Activated B cell treated with CpG ODN at 0.5 μM for 24 hours (primary cell): ENCODE measurements at regions not wholly inside any gene's neighbourhood (a gene's known extent, or its start where the extent isn't known, plus 50 kb on each side); places are given as distances from the start of the nearest gene placed in this dataset.
"Not testable (repeated sequence)": the region's sequence is repeated elsewhere in the genome, so short reads cannot be mapped to it uniquely, and the experiment has no call there.

Experiments used
- ATAC-seq: fragments of 200-7000 bp; cut with Tn5 transposase; one replicate; pipeline ENCODE4 v1.10.0; 2021; ENCODE audit warnings: low read depth, mild to moderate bottlenecking, moderate library complexity
- CTCF ChIA-PET: fragments of 350-600 bp; sonication (Branson Sonifier 250); formaldehyde crosslinking; loops from one replicate; lab custom pipeline; 2021; ENCODE audit warnings: antibody characterized with exemption; lab: Charles Lee
- POLR2A ChIA-PET: fragments of 350-600 bp; sonication (Branson Sonifier 250); formaldehyde crosslinking; loops from one replicate; lab custom pipeline; 2021; ENCODE audit warnings: antibody characterized with exemption; lab: Charles Lee
- DNase-seq: peaks from one replicate; pipeline ENCODE4 v3.0.0; 2022
- H3K27ac Mint-ChIP-seq: one replicate; pipeline ENCODE4 v1.8.0; 2020; ENCODE audit warnings: mixed read lengths
- H3K27me3 Mint-ChIP-seq: one replicate; pipeline ENCODE4 v1.8.0; 2021; ENCODE audit warnings: mixed read lengths
- H3K36me3 Mint-ChIP-seq: one replicate; pipeline ENCODE4 v1.8.0; 2021; ENCODE audit warnings: low read depth, mixed read lengths
- H3K4me1 Mint-ChIP-seq: one replicate; pipeline ENCODE4 v1.8.0; 2021; ENCODE audit warnings: mixed read lengths
- H3K4me3 Mint-ChIP-seq: one replicate; pipeline ENCODE4 v1.8.0; 2020; ENCODE audit warnings: mild to moderate bottlenecking, mixed read lengths
- H3K9me3 Mint-ChIP-seq: one replicate; pipeline ENCODE4 v1.8.0; 2020; ENCODE audit warnings: mixed read lengths
- CTCF ChIP-seq: fragments of 200-600 bp; IDR thresholded peaks from one replicate; pipeline ENCODE4 v1.8.0; 2022; ENCODE audit warnings: antibody characterized with exemption, mild to moderate bottlenecking
- intact Hi-C: fragments of 100-400 bp; cut with micrococcal nuclease; formaldehyde crosslinking; loops from one replicate; pipeline ENCODE4 v1.15.1; 2024

- ChIA-PET POLR2A (no interaction called here), CTCF (interaction anchor here (1.0 kb wide), 1 partner anchor 13 kb away, joined by 3 read pairs; no protein-coding TSS in a partner anchor)
- ATAC-seq, result no peak
- no peaks in the 10 kb centered on the region for H3K4me1 Mint-ChIP-seq
- H3K36me3 Mint-ChIP-seq, result no peaks in the 10 kb centered on the region
- peaks cover 15% of the 10 kb centered on the region for H3K9me3 Mint-ChIP-seq
- no peak for TF ChIP-seq CTCF
- intact Hi-C loops, result no loop called here
- peaks cover 6% of the 10 kb centered on the region for H3K27me3 Mint-ChIP-seq
- no peak for DNase-seq
- H3K4me3 Mint-ChIP-seq, result no peak overlapping the region
- no peak overlapping the region for H3K27ac Mint-ChIP-seq
Observed at GRCh38 chr1:14163246-14163645, 435.2 kb upstream of the KAZN start.

GRCh38 chr1:14165371-14165801 is 433.1 kb upstream of the KAZN start:
- DNase-seq (no peak), ATAC-seq (no peak)
- CTCF ChIA-PET, result no interaction called here
- POLR2A ChIA-PET, result no interaction called here
- no peak for TF ChIP-seq CTCF
- H3K9me3 Mint-ChIP-seq, result peaks cover 11% of the 10 kb centered on the region
- intact Hi-C loops, result no loop called here
- H3K4me1 Mint-ChIP-seq, result no peaks in the 10 kb centered on the region
- H3K36me3 Mint-ChIP-seq, result no peaks in the 10 kb centered on the region
- no peak overlapping the region for H3K4me3 Mint-ChIP-seq
- H3K27me3 Mint-ChIP-seq, result peaks cover 6% of the 10 kb centered on the region
- H3K27ac Mint-ChIP-seq, result no peak overlapping the region

- no peak for ATAC-seq
- CTCF ChIA-PET, result no interaction called here
Observed at GRCh38 chr1:14167884-14168283, 430.6 kb upstream of the KAZN start.

GRCh38 chr1:14168326-14169063 is 430.0 kb upstream of the KAZN start:
- ATAC-seq (no peak), DNase-seq (no peak)
- CTCF ChIA-PET, result no interaction called here
- Mint-ChIP-seq H3K9me3 (peaks cover 7% of the 10 kb centered on the region), H3K4me1 (no peaks in the 10 kb centered on the region), H3K36me3 (no peaks in the 10 kb centered on the region), H3K27me3 (peaks cover 3% of the 10 kb centered on the region), H3K4me3 (no peak overlapping the region), H3K27ac (no peak overlapping the region)
- TF ChIP-seq CTCF, result no peak
- POLR2A ChIA-PET, result no interaction called here
- intact Hi-C loops, result no loop called here

More at GRCh38 chr1:14167884-14168283, 430.6 kb upstream of the KAZN start:
- Mint-ChIP-seq H3K36me3 (no peaks in the 10 kb centered on the region), H3K27ac (no peak overlapping the region), H3K4me1 (no peaks in the 10 kb centered on the region), H3K4me3 (no peak overlapping the region), H3K9me3 (peaks cover 12% of the 10 kb centered on the region), H3K27me3 (peaks cover 5% of the 10 kb centered on the region)
- POLR2A ChIA-PET, result no interaction called here
- no peak for TF ChIP-seq CTCF
- intact Hi-C loops, result no loop called here
- DNase-seq, result no peak

GRCh38 chr1:14173598-14173997 is 424.9 kb upstream of the KAZN start:
- Mint-ChIP-seq H3K9me3 (peaks cover 4% of the 10 kb centered on the region), H3K27me3 (peaks cover under 1% of the 10 kb centered on the region), H3K4me1 (no peaks in the 10 kb centered on the region), H3K36me3 (no peaks in the 10 kb centered on the region), H3K27ac (no peak overlapping the region), H3K4me3 (no peak overlapping the region)
- intact Hi-C loops, result no loop called here
- TF ChIP-seq CTCF, result no peak
- CTCF ChIA-PET, result no interaction called here
- ATAC-seq, result no peak
- no peak for DNase-seq
- POLR2A ChIA-PET, result no interaction called here

- H3K36me3 Mint-ChIP-seq, H3K4me3 Mint-ChIP-seq, DNase-seq, intact Hi-C loops, H3K27ac Mint-ChIP-seq, CTCF ChIA-PET, ATAC-seq, H3K4me1 Mint-ChIP-seq, H3K9me3 Mint-ChIP-seq, POLR2A ChIA-PET: not testable (repeated sequence)
- H3K27me3 Mint-ChIP-seq, result peaks cover 32% of the 10 kb centered on the region
Observed at GRCh38 chr1:14177866-14178265, 420.6 kb upstream of the KAZN start.
